SJSA1 (cell line): ENCODE measurements at regions not wholly inside any gene's neighbourhood (a gene's known extent, or its start where the extent isn't known, plus 50 kb on each side); places are given as distances from the start of the nearest gene placed in this dataset.

ENCODE experiments used
- DNase-seq, 2 experiments: peaks; one replicate each; pipeline ENCODE4 v3.0.0-alpha.2; 2015 to 2020; ENCODE audit warnings: low spot score in 2 of 2, low read depth in 1 of 2
- H3K27ac ChIP-seq: fragments of 250-450 bp; sonication (Bioruptor Pico); 2 replicates; pipeline ENCODE4 v1.5.1; 2020; ENCODE audit warnings: mild to moderate bottlenecking, moderate library complexity
- H3K27me3 ChIP-seq: fragments of 250-450 bp; sonication (Bioruptor Pico); replicated peaks from 2 replicates; pipeline ENCODE4 v1.5.1; 2020; ENCODE audit warnings: mild to moderate bottlenecking, moderate library complexity
- H3K36me3 ChIP-seq: fragments of 250-450 bp; sonication (Bioruptor Pico); 2 replicates; pipeline ENCODE4 v1.5.1; 2020; ENCODE audit warnings: mild to moderate bottlenecking
- H3K4me1 ChIP-seq: fragments of 250-450 bp; sonication (Bioruptor Pico); replicated peaks from 2 replicates; pipeline ENCODE4 v1.6.1; 2021; ENCODE audit warnings: mild to moderate bottlenecking
- H3K4me3 ChIP-seq: fragments of 250-450 bp; sonication (Bioruptor Pico); 2 replicates; pipeline ENCODE4 v1.5.1; 2020; ENCODE audit warnings: mild to moderate bottlenecking
- H3K9me3 ChIP-seq: fragments of 250-450 bp; sonication (Bioruptor Pico); replicated peaks from 2 replicates; pipeline ENCODE4 v1.5.1; 2020; ENCODE audit warnings: mild to moderate bottlenecking

DNA sequence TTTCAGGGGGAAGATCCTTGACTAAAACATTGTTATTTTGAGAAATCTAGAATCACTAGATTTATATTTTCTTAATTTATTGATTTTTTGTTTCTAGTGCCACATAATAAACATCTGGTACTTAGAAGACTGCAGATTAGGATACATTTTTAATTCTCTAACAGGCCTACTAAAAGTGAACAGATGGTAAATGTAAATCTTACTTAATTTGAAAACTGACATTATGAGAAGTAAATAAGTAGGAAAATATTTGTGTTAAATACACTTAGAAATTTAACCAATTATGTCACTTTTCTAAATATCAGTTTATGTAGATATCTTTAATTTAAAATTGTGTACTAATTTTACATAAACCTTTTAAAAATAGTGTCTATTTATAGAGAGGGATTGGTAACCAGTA is 2255.6 kb upstream of the PCDH20 start:
- Histone ChIP-seq H3K27me3 (no peaks in the 10 kb centered on the region), H3K9me3 (no peaks in the 10 kb centered on the region; the same call in 1 of the 2 replicates), H3K4me3 (no peak overlapping the region), H3K4me1 (no peaks in the 10 kb centered on the region), H3K36me3 (no peaks in the 10 kb centered on the region), H3K27ac (no peak overlapping the region)
- no peak for DNase-seq

DNA sequence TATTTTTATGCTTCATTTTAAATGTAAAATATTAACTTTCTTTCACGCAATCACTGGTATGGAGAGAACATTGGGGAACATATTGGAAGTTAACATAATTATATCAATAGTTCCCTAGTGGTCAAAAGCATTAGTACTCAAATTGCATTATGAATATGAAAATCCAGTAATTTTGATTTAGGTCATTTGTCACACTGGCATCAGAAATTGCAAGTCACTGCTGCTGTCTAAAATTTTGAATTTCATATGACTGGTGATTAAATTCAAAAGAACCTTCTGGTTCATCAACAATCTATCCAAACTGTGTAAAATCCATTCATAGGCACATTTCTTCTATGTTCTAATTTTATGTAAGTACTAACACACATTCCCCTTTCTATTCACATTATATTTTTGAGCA is 2235.7 kb upstream of the PCDH20 start:
- no peaks in the 10 kb centered on the region for H3K27me3 ChIP-seq
- no peak overlapping the region for H3K4me3 ChIP-seq
- no peaks in the 10 kb centered on the region for H3K36me3 ChIP-seq
- DNase-seq: no peak
- no peaks in the 10 kb centered on the region for H3K9me3 ChIP-seq
- no peak overlapping the region for H3K27ac ChIP-seq
- H3K4me1 ChIP-seq: no peaks in the 10 kb centered on the region

DNA sequence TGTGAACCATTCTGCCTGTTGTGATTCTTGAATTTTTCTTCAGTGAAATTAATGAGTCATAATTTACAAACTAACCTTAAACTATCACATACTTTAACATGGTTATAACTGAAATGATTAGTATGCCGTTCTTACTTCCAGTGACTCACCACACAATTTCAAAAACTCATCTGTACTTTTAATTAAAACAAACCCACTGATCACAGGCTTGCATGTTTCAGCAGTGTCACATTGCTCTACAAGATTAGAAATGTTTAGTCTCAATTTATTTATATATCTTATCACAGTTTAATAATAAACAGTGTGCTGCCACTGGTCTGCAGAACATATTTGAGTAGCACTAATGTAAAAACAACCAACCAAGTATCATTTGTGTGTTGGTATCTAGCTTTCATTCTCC is 2227.9 kb upstream of the PCDH20 start:
- DNase-seq: no peak
- no peaks in the 10 kb centered on the region for H3K27me3 ChIP-seq

DNA sequence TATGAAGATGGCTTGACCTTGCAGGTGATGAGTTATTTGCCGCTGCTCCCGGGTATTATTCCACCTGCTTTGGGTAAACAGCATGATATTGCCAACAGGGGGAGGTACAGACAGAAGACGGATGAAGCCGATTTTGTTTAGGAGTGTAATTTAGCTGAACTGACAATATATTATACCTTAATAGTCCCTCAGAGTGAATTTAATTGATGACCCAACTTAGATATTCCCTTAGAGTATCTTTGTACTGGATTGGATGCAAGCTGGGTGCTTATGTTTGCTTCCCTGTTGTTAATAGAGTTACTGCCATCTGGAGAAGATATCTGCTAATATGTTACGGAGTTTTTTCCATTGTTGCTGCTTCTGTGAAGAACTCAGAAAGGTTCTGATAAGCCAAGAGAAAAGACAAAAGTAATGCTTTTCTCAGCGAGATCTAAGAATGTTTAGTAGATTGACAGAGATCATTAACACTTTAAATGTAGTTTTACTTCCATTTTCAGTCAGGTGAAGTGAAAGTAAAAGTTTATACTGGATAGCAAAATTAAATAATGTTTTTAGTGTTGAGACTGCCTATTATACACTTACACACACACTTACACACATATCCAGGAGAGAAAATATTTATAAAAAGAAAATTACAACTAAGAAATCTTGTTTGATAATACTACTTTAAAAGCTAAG is 2220.8 kb upstream of the PCDH20 start:
- Histone ChIP-seq H3K9me3 (no peaks in the 10 kb centered on the region), H3K27me3 (no peaks in the 10 kb centered on the region), H3K4me3 (no peak overlapping the region), H3K36me3 (no peaks in the 10 kb centered on the region), H3K4me1 (no peaks in the 10 kb centered on the region), H3K27ac (no peak overlapping the region)
- no peak for DNase-seq

More for the DNA sequence above, 2227.9 kb upstream of the PCDH20 start:
- Histone ChIP-seq H3K4me3 (no peak overlapping the region), H3K9me3 (no peaks in the 10 kb centered on the region), H3K4me1 (no peaks in the 10 kb centered on the region), H3K36me3 (no peaks in the 10 kb centered on the region), H3K27ac (no peak overlapping the region)

DNA sequence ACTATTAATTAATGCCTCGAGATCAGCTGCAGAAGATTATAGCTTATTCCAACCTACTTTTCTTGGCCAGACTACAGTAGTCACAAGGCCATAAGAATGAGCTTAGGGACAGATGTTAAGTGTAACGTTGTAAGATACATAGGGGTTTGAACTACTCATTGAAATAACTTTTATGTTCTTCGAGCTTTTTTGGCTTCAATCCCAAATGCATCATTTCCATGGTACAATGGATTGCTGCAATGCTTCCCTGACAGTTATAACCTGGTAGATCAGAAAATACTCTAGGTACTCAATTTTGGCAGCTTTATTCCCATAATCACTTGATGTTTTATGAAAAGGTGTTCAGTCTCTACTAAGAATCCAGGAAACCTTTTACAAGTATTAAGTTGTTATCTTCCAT is 2216.7 kb upstream of the PCDH20 start:
- Histone ChIP-seq H3K27me3 (no peaks in the 10 kb centered on the region), H3K4me1 (no peaks in the 10 kb centered on the region), H3K27ac (no peak overlapping the region), H3K9me3 (no peaks in the 10 kb centered on the region), H3K4me3 (no peak overlapping the region), H3K36me3 (no peaks in the 10 kb centered on the region)
- DNase-seq: no peak

DNA sequence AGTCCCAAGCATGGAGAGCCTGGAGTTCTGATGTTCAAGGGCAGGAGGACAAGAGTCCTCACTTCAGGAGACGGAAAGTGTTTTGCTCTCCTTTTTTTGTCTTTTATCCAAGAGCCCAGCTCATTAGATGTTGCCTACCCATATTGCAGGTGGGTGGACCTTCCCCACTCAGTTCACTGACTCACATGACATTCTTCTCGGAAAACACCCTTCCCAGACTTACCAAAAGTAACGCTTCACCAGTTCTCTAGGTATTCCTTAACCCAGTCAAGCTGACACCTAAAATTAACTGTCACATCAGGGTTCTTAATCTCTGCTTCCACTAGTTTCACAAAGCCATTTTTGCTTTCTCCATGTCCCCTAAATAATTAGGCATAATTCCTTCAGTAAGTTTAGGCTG is 2215.4 kb upstream of the PCDH20 start:
- no peaks in the 10 kb centered on the region for H3K4me1 ChIP-seq
- no peaks in the 10 kb centered on the region for H3K36me3 ChIP-seq
- no peak overlapping the region for H3K27ac ChIP-seq
- H3K27me3 ChIP-seq: no peaks in the 10 kb centered on the region
- H3K4me3 ChIP-seq: no peak overlapping the region
- DNase-seq: no peak
- no peaks in the 10 kb centered on the region for H3K9me3 ChIP-seq

DNA sequence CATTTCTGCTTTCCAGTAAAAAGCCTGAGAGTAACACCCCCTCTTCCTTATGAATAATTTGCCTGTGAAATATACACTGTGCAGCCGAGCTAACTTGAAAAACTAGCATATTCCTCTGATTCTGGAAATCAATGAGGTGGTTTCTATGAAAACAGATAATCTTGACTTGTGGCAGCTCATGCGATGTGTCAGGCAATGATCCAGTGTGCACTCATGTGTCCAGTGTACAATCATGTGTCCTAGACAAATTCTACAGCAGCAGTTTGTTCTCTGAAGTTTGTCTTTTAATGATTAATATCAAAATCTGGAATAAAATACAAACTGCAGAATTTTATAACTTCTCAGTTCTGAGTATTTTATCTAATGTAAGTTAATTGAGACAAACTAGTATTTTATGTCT is 2213.9 kb upstream of the PCDH20 start:
- H3K4me1 ChIP-seq: no peaks in the 10 kb centered on the region
- H3K27ac ChIP-seq: no peak overlapping the region
- H3K27me3 ChIP-seq: no peaks in the 10 kb centered on the region
- H3K36me3 ChIP-seq: no peaks in the 10 kb centered on the region
- H3K4me3 ChIP-seq: no peak overlapping the region
- H3K9me3 ChIP-seq: no peaks in the 10 kb centered on the region
- no peak for DNase-seq

DNA sequence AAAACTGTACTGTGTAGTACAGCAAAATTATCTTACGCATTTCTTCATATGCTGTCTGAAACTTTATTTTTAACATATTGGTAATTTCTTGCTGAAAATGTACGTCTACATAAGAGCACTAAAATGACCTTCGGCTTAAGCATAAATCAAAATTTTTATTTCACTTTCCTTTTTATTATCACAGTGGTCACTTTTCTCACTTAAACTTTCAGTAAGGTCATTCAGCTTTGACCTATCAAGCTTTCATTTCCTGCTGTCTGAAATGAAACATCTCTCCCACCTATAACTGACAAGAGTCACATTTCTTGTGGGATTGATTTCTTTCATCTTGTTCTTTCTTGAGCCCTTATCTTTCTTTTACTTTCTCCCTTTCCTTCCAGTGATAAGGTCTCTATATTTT is 2212.7 kb upstream of the PCDH20 start:
- no peak overlapping the region for H3K4me3 ChIP-seq
- H3K27me3 ChIP-seq: no peaks in the 10 kb centered on the region
- no peaks in the 10 kb centered on the region for H3K4me1 ChIP-seq
- H3K27ac ChIP-seq: no peak overlapping the region
- H3K9me3 ChIP-seq: no peaks in the 10 kb centered on the region
- no peak for DNase-seq
- H3K36me3 ChIP-seq: no peaks in the 10 kb centered on the region

DNA sequence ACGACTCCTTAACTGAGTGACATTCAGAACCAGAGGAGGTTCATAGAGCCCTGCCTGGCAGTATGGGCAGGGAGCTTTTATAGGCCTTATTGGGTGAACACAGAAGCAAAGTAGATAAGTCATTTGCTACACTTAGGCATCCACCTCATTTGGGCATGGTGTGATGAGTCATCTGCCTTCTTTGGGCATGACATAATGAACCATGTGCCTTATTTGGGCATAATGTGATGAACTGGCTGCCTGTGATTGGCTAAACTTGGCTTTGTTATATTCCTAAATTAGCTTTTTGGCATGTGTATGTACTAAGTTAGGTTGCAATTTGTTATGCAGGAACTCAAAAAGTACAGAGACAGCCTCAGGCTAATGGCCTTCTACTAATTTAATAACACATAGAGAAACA is 2210.2 kb upstream of the PCDH20 start:
- Histone ChIP-seq H3K27ac (no peak overlapping the region), H3K4me1 (no peaks in the 10 kb centered on the region), H3K36me3 (no peaks in the 10 kb centered on the region), H3K4me3 (no peak overlapping the region), H3K9me3 (no peaks in the 10 kb centered on the region), H3K27me3 (no peaks in the 10 kb centered on the region)
- DNase-seq: no peak

DNA sequence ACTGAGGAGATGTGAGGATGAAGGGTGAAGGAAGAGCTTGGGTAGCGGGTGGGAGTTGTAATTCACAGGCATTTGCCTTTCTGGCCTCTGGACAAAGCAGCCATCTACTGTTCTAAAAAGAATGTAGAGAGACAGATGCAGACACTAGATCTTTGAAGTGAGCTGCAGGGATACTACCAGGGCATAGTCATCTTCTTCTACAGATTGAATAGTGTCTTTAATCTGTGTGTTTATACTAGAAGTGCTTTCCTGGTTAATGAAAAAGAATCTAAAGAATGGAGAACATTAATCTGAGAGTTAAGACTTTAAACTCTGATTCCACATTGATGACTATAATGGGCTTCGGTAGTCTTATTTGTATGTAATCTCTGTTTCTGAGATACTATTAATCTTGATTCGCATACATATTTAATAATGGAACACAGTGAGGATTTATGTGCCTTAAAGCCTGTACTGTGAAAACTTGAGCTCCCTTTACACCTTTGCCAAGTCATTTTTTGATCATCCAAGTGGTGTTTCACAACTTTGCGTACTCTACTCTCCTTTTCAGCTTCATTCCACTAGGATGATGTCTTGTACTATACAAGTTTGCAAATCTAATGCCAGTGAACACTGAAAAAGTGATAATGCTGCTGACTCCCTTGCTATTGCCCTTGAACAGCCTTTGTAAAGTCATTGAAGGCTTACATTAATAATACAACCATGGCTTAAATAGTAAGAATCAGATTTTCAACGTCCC is 2199.4 kb upstream of the PCDH20 start:
- H3K27ac ChIP-seq: no peak overlapping the region
- no peaks in the 10 kb centered on the region for H3K4me1 ChIP-seq
- H3K9me3 ChIP-seq: no peaks in the 10 kb centered on the region
- no peaks in the 10 kb centered on the region for H3K36me3 ChIP-seq
- H3K4me3 ChIP-seq: no peak overlapping the region
- DNase-seq: no peak
- H3K27me3 ChIP-seq: no peaks in the 10 kb centered on the region

DNA sequence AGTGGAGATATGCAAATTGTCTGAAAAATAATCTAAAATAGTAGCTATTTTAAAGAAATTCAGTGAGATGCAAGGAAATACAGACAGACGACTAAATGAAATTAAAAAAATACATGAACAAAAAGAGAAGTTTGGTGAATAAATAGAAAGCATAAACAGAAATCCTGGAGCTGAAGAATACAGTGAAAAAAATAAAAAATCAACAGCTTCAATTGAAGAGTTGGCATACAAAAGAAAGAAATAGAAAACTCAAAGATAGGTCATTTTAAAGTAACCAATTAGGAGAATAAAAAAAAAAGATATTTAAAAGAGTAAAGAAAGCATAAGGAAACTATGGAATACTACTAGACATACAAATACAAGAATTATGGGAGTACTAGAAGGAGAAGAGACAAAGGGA is 2191.5 kb upstream of the PCDH20 start:
- no peak for DNase-seq
- H3K36me3 ChIP-seq: no peaks in the 10 kb centered on the region

DNA sequence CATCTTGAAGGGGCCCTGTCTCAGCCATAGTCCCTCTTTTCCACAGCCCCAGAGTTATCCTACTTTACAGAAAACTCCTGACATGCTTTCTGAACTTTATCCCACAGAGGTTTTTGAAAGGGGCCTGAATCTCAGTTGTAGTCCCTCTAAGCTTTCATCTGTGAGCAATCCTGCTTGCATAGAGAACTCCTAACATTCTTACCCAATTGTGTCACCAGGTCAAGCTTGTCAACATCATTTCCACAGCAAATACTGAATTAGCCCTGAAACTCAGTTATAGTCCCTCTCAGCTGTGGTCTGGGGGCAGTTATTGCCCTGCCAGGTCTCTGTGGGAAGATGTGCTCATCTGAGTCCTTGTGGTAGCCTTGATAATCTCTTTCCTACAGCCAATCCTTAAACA is 2190.3 kb upstream of the PCDH20 start:
- Histone ChIP-seq H3K9me3 (no peaks in the 10 kb centered on the region), H3K27me3 (no peaks in the 10 kb centered on the region), H3K27ac (no peak overlapping the region), H3K4me3 (no peak overlapping the region), H3K36me3 (no peaks in the 10 kb centered on the region), H3K4me1 (no peaks in the 10 kb centered on the region)
- DNase-seq: no peak

More for the DNA sequence above, 2191.5 kb upstream of the PCDH20 start:
- Histone ChIP-seq H3K4me1 (no peaks in the 10 kb centered on the region), H3K4me3 (no peak overlapping the region), H3K27ac (no peak overlapping the region), H3K27me3 (no peaks in the 10 kb centered on the region), H3K9me3 (no peaks in the 10 kb centered on the region)

DNA sequence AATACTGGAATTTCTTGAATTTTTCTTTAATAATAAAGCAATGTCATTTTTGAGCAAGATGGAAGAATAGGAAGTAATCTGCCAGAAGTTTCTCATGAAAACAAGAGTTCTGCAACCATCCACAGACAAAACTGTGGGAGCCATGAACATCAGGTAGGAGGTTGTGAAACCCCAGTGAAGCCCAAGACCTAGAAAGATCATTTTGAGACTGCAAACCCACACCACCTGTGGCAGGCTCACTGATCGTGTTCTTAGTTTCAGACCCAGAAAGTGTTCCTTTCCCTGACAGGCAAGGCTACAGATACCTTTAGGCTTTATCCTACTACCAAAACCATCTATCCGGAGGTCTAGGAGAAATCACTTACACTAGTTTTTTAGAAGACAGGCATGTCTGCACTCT is 2189.8 kb upstream of the PCDH20 start:
- DNase-seq: no peak
- Histone ChIP-seq H3K27ac (no peak overlapping the region), H3K9me3 (no peaks in the 10 kb centered on the region)

DNA sequence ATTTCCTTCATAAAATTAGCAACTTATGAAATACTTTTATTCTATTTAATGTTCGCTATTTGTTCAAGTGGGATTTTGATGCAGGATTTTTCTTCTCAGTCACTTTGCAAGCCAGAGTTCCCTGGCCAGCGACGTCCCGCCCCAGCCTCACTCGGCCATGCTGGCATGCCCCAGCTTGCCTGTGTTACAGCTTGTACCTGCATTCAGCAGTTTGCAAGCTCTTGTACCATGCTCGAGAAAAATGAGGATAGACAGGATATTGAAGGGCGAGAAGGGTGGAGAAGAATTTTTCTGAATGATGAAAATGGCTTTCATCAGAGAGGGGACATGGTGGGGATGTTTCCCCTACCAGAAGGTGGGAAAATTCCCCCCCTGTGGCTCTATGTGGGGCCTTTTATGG is 2180.2 kb upstream of the PCDH20 start:
- Histone ChIP-seq H3K4me3 (no peak overlapping the region), H3K36me3 (no peaks in the 10 kb centered on the region), H3K27me3 (no peaks in the 10 kb centered on the region), H3K4me1 (no peaks in the 10 kb centered on the region), H3K27ac (no peak overlapping the region), H3K9me3 (no peaks in the 10 kb centered on the region)
- no peak for DNase-seq

More for the DNA sequence above, 2189.8 kb upstream of the PCDH20 start:
- Histone ChIP-seq H3K27me3 (no peaks in the 10 kb centered on the region), H3K4me3 (no peak overlapping the region), H3K4me1 (no peaks in the 10 kb centered on the region), H3K36me3 (no peaks in the 10 kb centered on the region)
